Nephron (organoid): ENCODE measurements at regions not wholly inside any gene's neighbourhood (a gene's known extent, or its start where the extent isn't known, plus 50 kb on each side); places are given as distances from the start of the nearest gene placed in this dataset.

Source experiments
- H3K27ac Mint-ChIP-seq, 3 experiments: 2 replicates each; pipeline ENCODE4 v1.8.0; 2020; ENCODE audit warnings: mixed read lengths in 3 of 3, mild to moderate bottlenecking in 2 of 3, moderate library complexity in 1 of 3
- H3K27me3 Mint-ChIP-seq: 2 replicates; pipeline ENCODE4 v1.8.0; 2021; ENCODE audit warnings: low read depth, mild to moderate bottlenecking, moderate library complexity, mixed read lengths
- H3K36me3 Mint-ChIP-seq: 2 replicates; pipeline ENCODE4 v1.8.0; 2020; ENCODE audit warnings: low read depth, mixed read lengths
- H3K4me1 Mint-ChIP-seq: 2 replicates; pipeline ENCODE4 v1.8.0; 2020; ENCODE audit warnings: mixed read lengths
- H3K4me3 Mint-ChIP-seq, 3 experiments: 2 replicates each; pipeline ENCODE4 v1.8.0; 2020; ENCODE audit warnings: mild to moderate bottlenecking in 3 of 3, mixed read lengths in 3 of 3, moderate library complexity in 2 of 3
- H3K9me3 Mint-ChIP-seq: 2 replicates; pipeline ENCODE4 v1.8.0; 2020; ENCODE audit warnings: mixed read lengths
- CTCF ChIP-seq, 3 experiments: fragments of 200-600 bp; sonication (generic); IDR thresholded peaks; one replicate each; pipeline ENCODE4 v1.5.0; 2021; ENCODE audit warnings: antibody characterized with exemption in 3 of 3; ENCODE audit not compliant: unreplicated experiment in 3 of 3

GRCh38 chr1:117803318-117803717 lies 126.1 kb downstream of the GDAP2 start:
- no peaks in the 10 kb centered on the region for H3K27me3 Mint-ChIP-seq
- H3K4me1 Mint-ChIP-seq = peaks cover 23% of the 10 kb centered on the region
- H3K9me3 Mint-ChIP-seq = peaks cover 3% of the 10 kb centered on the region
- H3K4me3 Mint-ChIP-seq = no peak overlapping the region
- no peak for TF ChIP-seq CTCF (IDR thresholded peaks at IDR 0.05; ENCODE audit: unreplicated experiment in 3 of 3)
- no peaks in the 10 kb centered on the region for H3K36me3 Mint-ChIP-seq
- peak overlapping the region; percentile 82 to 89 (median 83) for H3K27ac Mint-ChIP-seq

GRCh38 chr1:117809764-117810163 lies 119.7 kb downstream of the GDAP2 start:
- no peaks in the 10 kb centered on the region for H3K36me3 Mint-ChIP-seq
- no peak for TF ChIP-seq CTCF (IDR thresholded peaks at IDR 0.05; ENCODE audit: unreplicated experiment in 3 of 3)
- no peak overlapping the region for H3K27ac Mint-ChIP-seq
- no peak overlapping the region for H3K4me3 Mint-ChIP-seq
- no peaks in the 10 kb centered on the region for H3K27me3 Mint-ChIP-seq
- H3K4me1 Mint-ChIP-seq = peaks cover 34% of the 10 kb centered on the region
- H3K9me3 Mint-ChIP-seq = peaks cover 3% of the 10 kb centered on the region

- peaks cover 42% of the 10 kb centered on the region for H3K4me1 Mint-ChIP-seq
- H3K4me3 Mint-ChIP-seq = no peak overlapping the region
- H3K9me3 Mint-ChIP-seq = peaks cover 3% of the 10 kb centered on the region
- TF ChIP-seq CTCF (IDR thresholded peaks at IDR 0.05; ENCODE audit: unreplicated experiment in 3 of 3) = no peak
- H3K36me3 Mint-ChIP-seq = no peaks in the 10 kb centered on the region
- peak overlapping the region in 1 of 3 experiments; percentile 1 for H3K27ac Mint-ChIP-seq
- H3K27me3 Mint-ChIP-seq = no peaks in the 10 kb centered on the region
Observed at GRCh38 chr1:117810553-117810952, 118.9 kb downstream of the GDAP2 start.

- Mint-ChIP-seq H3K4me3 (no peak overlapping the region), H3K4me1 (peaks cover 46% of the 10 kb centered on the region), H3K36me3 (no peaks in the 10 kb centered on the region), H3K27me3 (no peaks in the 10 kb centered on the region), H3K27ac (peak overlapping the region; percentile 76 to 89 (median 76)), H3K9me3 (no peaks in the 10 kb centered on the region)
- no peak for TF ChIP-seq CTCF (IDR thresholded peaks at IDR 0.05; ENCODE audit: unreplicated experiment in 3 of 3)
Observed at GRCh38 chr1:117812869-117813511, 116.4 kb downstream of the GDAP2 start.
